ENCODE measurements at regions not wholly inside any gene's neighbourhood (a gene's known extent, or its start where the extent isn't known, plus 50 kb on each side); places are given as distances from the start of the nearest gene placed in this dataset.
"Not testable (repeated sequence)": the region's sequence is repeated elsewhere in the genome, so short reads cannot be mapped to it uniquely, and the experiment has no call there.

DNA sequence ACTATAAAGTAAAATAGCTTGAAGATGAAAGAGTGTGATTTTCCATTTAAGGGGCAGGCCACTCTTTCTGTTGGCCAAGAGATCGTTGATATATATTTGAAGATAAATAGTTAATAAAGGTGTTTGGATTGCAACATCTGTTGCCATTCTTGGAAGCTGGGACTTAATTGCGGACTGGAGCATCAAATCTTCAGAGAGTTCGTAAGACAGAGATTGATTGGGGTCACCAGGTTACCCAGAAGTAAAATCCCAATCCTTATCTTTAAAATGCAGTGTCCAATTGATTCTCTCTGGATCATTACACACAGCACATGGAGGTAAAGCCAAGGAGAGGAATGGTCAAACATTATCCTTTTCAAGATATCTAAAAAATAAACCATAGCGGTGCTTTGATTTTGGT lies 220.8 kb upstream of the HES1 start:
- Histone ChIP-seq H3K27me3 (no peaks in the 10 kb centered on the region), H3K4me3 (no peak overlapping the region), H3K36me3 (no peaks in the 10 kb centered on the region), H3K9me3 (no peaks in the 10 kb centered on the region), H3K4me1 (peaks cover 0 to 15% (median 0%) of the 10 kb centered on the region in 4 donors), H3K27ac (no peak overlapping the region)
- no peak for DNase-seq
- TF ChIP-seq, protein P1, sequence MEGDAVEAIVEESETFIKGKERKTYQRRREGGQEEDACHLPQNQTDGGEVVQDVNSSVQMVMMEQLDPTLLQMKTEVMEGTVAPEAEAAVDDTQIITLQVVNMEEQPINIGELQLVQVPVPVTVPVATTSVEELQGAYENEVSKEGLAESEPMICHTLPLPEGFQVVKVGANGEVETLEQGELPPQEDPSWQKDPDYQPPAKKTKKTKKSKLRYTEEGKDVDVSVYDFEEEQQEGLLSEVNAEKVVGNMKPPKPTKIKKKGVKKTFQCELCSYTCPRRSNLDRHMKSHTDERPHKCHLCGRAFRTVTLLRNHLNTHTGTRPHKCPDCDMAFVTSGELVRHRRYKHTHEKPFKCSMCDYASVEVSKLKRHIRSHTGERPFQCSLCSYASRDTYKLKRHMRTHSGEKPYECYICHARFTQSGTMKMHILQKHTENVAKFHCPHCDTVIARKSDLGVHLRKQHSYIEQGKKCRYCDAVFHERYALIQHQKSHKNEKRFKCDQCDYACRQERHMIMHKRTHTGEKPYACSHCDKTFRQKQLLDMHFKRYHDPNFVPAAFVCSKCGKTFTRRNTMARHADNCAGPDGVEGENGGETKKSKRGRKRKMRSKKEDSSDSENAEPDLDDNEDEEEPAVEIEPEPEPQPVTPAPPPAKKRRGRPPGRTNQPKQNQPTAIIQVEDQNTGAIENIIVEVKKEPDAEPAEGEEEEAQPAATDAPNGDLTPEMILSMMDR (IDR thresholded peaks at IDR 0.05), result no peak
- TF ChIP-seq POLR2A (IDR thresholded peaks at IDR 0.05), result no peak

- Histone ChIP-seq H3K27ac (no peak overlapping the region), H3K27me3 (no peaks in the 10 kb centered on the region), H3K36me3 (no peaks in the 10 kb centered on the region), H3K4me1 (peaks cover 0 to 12% (median 0%) of the 10 kb centered on the region in 4 donors), H3K9me3 (no peaks in the 10 kb centered on the region), H3K4me3 (no peak overlapping the region)
- TF ChIP-seq POLR2A (IDR thresholded peaks at IDR 0.05), result no peak
- TF ChIP-seq, protein P1 (IDR thresholded peaks at IDR 0.05), result no peak
- DNase-seq, result no peak
Observed at GRCh38 chr3:193915613-193916012, 220.3 kb upstream of the HES1 start.

GRCh38 chr3:193917158-193917557 lies 218.8 kb upstream of the HES1 start:
- Histone ChIP-seq H3K36me3 (no peaks in the 10 kb centered on the region), H3K9me3 (no peaks in the 10 kb centered on the region), H3K27me3 (no peaks in the 10 kb centered on the region), H3K27ac (no peak overlapping the region), H3K4me1 (no peaks in the 10 kb centered on the region), H3K4me3 (no peak overlapping the region)
- TF ChIP-seq, protein P1 (IDR thresholded peaks at IDR 0.05), result no peak
- no peak for TF ChIP-seq POLR2A (IDR thresholded peaks at IDR 0.05)
- DNase-seq, result no peak

DNA sequence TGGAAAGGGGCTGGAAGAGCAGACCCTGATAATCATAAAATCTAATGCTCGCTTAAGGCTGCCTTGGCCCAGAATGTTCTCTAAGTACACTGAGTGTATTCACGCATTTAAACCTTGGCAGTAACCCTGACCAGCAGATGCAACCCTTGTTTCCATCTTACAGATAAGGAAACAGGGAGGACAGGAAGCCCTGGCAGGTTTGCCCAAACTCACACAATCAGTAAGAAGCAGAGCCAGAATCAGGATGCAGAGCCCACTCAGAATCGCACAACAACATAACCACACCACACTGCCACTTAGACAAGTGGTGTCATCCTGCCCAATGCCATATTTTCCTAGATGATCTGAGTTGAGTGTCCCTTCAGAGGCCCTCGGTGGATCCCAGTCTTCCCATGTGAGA lies 214.5 kb upstream of the HES1 start:
- no peaks in the 10 kb centered on the region for H3K4me1 ChIP-seq
- no peaks in the 10 kb centered on the region for H3K36me3 ChIP-seq
- no peak for DNase-seq
- TF ChIP-seq POLR2A (IDR thresholded peaks at IDR 0.05), result no peak
- TF ChIP-seq, protein P1 (IDR thresholded peaks at IDR 0.05), result no peak
- H3K9me3 ChIP-seq, result peaks cover 0 to 5% (median 0%) of the 10 kb centered on the region in 4 donors
- no peak overlapping the region for H3K27ac ChIP-seq
- no peak overlapping the region for H3K4me3 ChIP-seq
- H3K27me3 ChIP-seq, result no peaks in the 10 kb centered on the region

DNA sequence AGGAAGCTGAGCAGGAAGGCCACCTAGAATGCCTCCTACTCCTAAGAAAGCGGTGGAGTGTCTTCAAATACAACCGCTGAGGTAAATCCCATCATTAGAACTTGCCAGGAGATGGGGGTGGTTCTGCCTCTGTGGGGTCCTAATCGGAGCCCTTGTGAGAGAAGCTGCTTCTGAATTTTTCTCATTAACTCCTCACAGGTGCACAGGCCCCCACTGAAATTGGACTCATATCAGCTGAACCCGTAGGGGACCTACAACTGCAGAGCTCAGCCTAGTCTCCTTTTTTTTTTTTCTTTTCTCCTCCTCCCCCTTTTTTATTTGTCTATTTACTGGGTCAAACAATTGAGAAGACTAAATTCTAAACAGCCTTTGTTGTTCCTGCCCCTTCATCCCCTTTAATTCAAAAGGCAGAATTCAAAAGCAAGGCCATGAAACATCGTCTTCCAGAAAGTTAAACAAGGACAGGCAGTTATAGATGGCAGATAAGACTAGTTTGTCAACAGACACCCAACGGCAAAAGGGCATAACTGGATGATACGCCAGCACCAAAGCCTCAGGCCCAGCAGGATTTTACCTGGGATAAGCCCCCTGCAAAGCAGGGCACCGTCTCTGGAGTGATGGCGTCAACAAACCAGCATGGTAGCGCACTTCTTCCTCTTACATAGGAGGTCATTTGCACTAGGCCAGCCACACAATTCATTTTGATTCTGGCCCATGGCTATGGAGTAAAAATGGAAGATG lies 213.7 kb upstream of the HES1 start:
- no peaks in the 10 kb centered on the region for H3K4me1 ChIP-seq

DNA sequence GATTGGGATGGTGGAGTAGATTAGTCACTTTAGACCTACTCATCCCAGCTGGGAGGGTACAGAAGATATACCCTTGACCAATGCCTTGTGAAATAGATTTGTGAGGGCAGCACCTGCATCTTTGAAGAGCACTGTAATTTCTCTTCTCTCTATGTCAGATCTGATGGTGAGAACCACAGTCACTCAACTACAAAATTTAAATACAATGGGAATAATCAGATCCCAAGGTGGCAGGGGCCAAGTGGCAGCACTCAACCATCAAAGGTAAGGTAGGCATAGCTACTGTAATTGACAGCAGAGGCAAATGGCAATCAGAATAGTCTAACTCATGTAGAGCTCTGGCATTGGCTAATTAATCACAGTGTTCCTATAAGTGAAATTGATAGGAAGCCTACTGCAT lies 212.0 kb upstream of the HES1 start:
- not testable (repeated sequence) for H3K4me1 ChIP-seq, H3K4me3 ChIP-seq, H3K27me3 ChIP-seq, H3K36me3 ChIP-seq, H3K9me3 ChIP-seq, H3K27ac ChIP-seq, DNase-seq

More for the DNA sequence above, 213.7 kb upstream of the HES1 start:
- Histone ChIP-seq H3K27me3 (no peaks in the 10 kb centered on the region), H3K27ac (no peak overlapping the region), H3K4me3 (no peak overlapping the region), H3K9me3 (peaks cover 0 to 5% (median 0%) of the 10 kb centered on the region in 4 donors), H3K36me3 (no peaks in the 10 kb centered on the region)
- no peak for DNase-seq
- TF ChIP-seq, protein P1 (IDR thresholded peaks at IDR 0.05), result no peak
- TF ChIP-seq POLR2A (IDR thresholded peaks at IDR 0.05), result no peak

- H3K9me3 ChIP-seq, H3K27me3 ChIP-seq, H3K4me3 ChIP-seq, H3K36me3 ChIP-seq, H3K27ac ChIP-seq, H3K4me1 ChIP-seq, DNase-seq: not testable (repeated sequence)
Observed at GRCh38 chr3:193926071-193926470, 209.9 kb upstream of the HES1 start.

GRCh38 chr3:193927413-193928206 lies 208.3 kb upstream of the HES1 start:
- not testable (repeated sequence) for H3K4me3 ChIP-seq, H3K9me3 ChIP-seq, H3K27ac ChIP-seq, H3K36me3 ChIP-seq, H3K4me1 ChIP-seq, DNase-seq, H3K27me3 ChIP-seq
